Mesothelial cell of epicardium (in vitro differentiated cells): ENCODE measurements at regions not wholly inside any gene's neighbourhood (a gene's known extent, or its start where the extent isn't known, plus 50 kb on each side); places are given as distances from the start of the nearest gene placed in this dataset.

Experiments
- DNase-seq, 2 experiments: peaks; one replicate each; pipeline ENCODE4 v3.0.0; 2021; ENCODE audit warnings: low spot score in 2 of 2; ENCODE audit not compliant: unreplicated experiment in 2 of 2
- H3K27ac Mint-ChIP-seq: 2 replicates; pipeline ENCODE4 v1.8.0; 2021; ENCODE audit warnings: mixed read lengths
- H3K27me3 Mint-ChIP-seq: 2 replicates; pipeline ENCODE4 v1.8.0; 2021; ENCODE audit warnings: low read depth, mixed read lengths
- H3K36me3 Mint-ChIP-seq: 2 replicates; pipeline ENCODE4 v1.8.0; 2021; ENCODE audit warnings: mixed read lengths
- H3K4me1 Mint-ChIP-seq: 2 replicates; pipeline ENCODE4 v1.8.0; 2021; ENCODE audit warnings: mixed read lengths
- H3K4me3 Mint-ChIP-seq: 2 replicates; pipeline ENCODE4 v1.8.0; 2021; ENCODE audit warnings: mild to moderate bottlenecking, moderate library complexity, mixed read lengths
- H3K9me3 Mint-ChIP-seq: 2 replicates; pipeline ENCODE4 v1.8.0; 2021; ENCODE audit warnings: mixed read lengths
- CTCF ChIP-seq: fragments of 200-600 bp; sonication (generic); IDR thresholded peaks from one replicate; pipeline ENCODE4 v1.5.0; 2021; ENCODE audit warnings: antibody characterized with exemption; ENCODE audit not compliant: unreplicated experiment

GRCh38 chr9:108211411-108211955 lies 644.3 kb downstream of the ACTL7B start:
- peaks cover 17% of the 10 kb centered on the region for H3K27me3 Mint-ChIP-seq
- no peak for DNase-seq
- no peaks in the 10 kb centered on the region for H3K9me3 Mint-ChIP-seq
- H3K4me3 Mint-ChIP-seq: no peak overlapping the region
- H3K27ac Mint-ChIP-seq: no peak overlapping the region
- no peaks in the 10 kb centered on the region for H3K4me1 Mint-ChIP-seq
- no peaks in the 10 kb centered on the region for H3K36me3 Mint-ChIP-seq
- no peak for TF ChIP-seq CTCF

- Mint-ChIP-seq H3K4me1 (no peaks in the 10 kb centered on the region), H3K9me3 (peaks cover 11% of the 10 kb centered on the region), H3K27ac (no peak overlapping the region), H3K36me3 (no peaks in the 10 kb centered on the region), H3K27me3 (peaks cover 13% of the 10 kb centered on the region), H3K4me3 (no peak overlapping the region)
- TF ChIP-seq CTCF: no peak
- no peak for DNase-seq
Observed at GRCh38 chr9:108209132-108209685, 646.6 kb downstream of the ACTL7B start.

- no peaks in the 10 kb centered on the region for H3K4me1 Mint-ChIP-seq
- no peak for DNase-seq
- peaks cover 25% of the 10 kb centered on the region for H3K9me3 Mint-ChIP-seq
- H3K27ac Mint-ChIP-seq: no peak overlapping the region
- no peaks in the 10 kb centered on the region for H3K36me3 Mint-ChIP-seq
- peaks cover 5% of the 10 kb centered on the region for H3K27me3 Mint-ChIP-seq
- H3K4me3 Mint-ChIP-seq: no peak overlapping the region
- TF ChIP-seq CTCF: no peak
Observed at GRCh38 chr9:108207561-108208165, 648.1 kb downstream of the ACTL7B start.

- no peaks in the 10 kb centered on the region for H3K27me3 Mint-ChIP-seq
- peaks cover 45% of the 10 kb centered on the region for H3K9me3 Mint-ChIP-seq
- no peak for TF ChIP-seq CTCF
Observed at GRCh38 chr9:108205276-108205675, 650.5 kb downstream of the ACTL7B start.

GRCh38 chr9:108197899-108198298 lies 657.9 kb downstream of the ACTL7B start:
- no peak overlapping the region for H3K27ac Mint-ChIP-seq
- no peak for TF ChIP-seq CTCF
- peaks cover 8% of the 10 kb centered on the region for H3K27me3 Mint-ChIP-seq
- H3K36me3 Mint-ChIP-seq: no peaks in the 10 kb centered on the region
- DNase-seq: no peak
- no peaks in the 10 kb centered on the region for H3K4me1 Mint-ChIP-seq
- no peak overlapping the region for H3K4me3 Mint-ChIP-seq
- H3K9me3 Mint-ChIP-seq: peaks cover 31% of the 10 kb centered on the region

More at GRCh38 chr9:108205276-108205675, 650.5 kb downstream of the ACTL7B start:
- Mint-ChIP-seq H3K4me3 (no peak overlapping the region), H3K4me1 (no peaks in the 10 kb centered on the region), H3K27ac (no peak overlapping the region), H3K36me3 (no peaks in the 10 kb centered on the region)
- DNase-seq: no peak
